Astrocyte (in vitro differentiated cells and primary cell): ENCODE measurements at regions not wholly inside any gene's neighbourhood (a gene's known extent, or its start where the extent isn't known, plus 50 kb on each side); places are given as distances from the start of the nearest gene placed in this dataset.
A peak's percentile ranks its signal among the peaks of the same experiment; 100 is the strongest.

Experiments
- DNase-seq: peaks from one replicate; pipeline ENCODE4 v3.0.0-alpha.2; 2010; ENCODE audit warnings: low read depth
- FAIRE-seq: peaks from 2 replicates; lab custom pipeline; 2011; peaks lifted over from hg19 to GRCh38; lab: Jason Lieb, UNC
- H2AFZ ChIP-seq: 2 replicates; pipeline ENCODE4 v1.6.0; 2012; ENCODE audit warnings: low read depth, low read length, inconsistent platforms
- H3K27ac ChIP-seq: 2 replicates; pipeline ENCODE4 v1.5.1; 2011; ENCODE audit warnings: low read depth, low read length, inconsistent platforms
- H3K27me3 ChIP-seq: 2 replicates; pipeline ENCODE4 v1.6.0; 2011; ENCODE audit warnings: low read length, inconsistent platforms; ENCODE audit not compliant: insufficient read depth
- H3K36me3 ChIP-seq: 2 replicates; pipeline ENCODE4 v1.5.1; 2011; ENCODE audit warnings: low read length, inconsistent platforms; ENCODE audit not compliant: insufficient read depth
- H3K4me1 ChIP-seq: 2 replicates; pipeline ENCODE4 v1.5.1; 2011; ENCODE audit warnings: low read length, inconsistent platforms; ENCODE audit not compliant: insufficient read depth
- H3K4me2 ChIP-seq: 2 replicates; pipeline ENCODE4 v1.6.0; 2012; ENCODE audit warnings: low read length, inconsistent platforms
- H3K4me3 ChIP-seq: 2 replicates; pipeline ENCODE4 v1.5.1; 2011; ENCODE audit warnings: low read depth, mild to moderate bottlenecking, low read length, inconsistent platforms; ENCODE audit not compliant: insufficient read depth
- H3K79me2 ChIP-seq: 2 replicates; pipeline ENCODE4 v1.6.0; 2012; ENCODE audit warnings: mild to moderate bottlenecking, low read length, inconsistent platforms; ENCODE audit not compliant: insufficient read depth
- H3K9ac ChIP-seq: 2 replicates; pipeline ENCODE4 v1.6.0; 2012; ENCODE audit warnings: mild to moderate bottlenecking, low read length, inconsistent platforms
- H3K9me3 ChIP-seq: 2 replicates; pipeline ENCODE4 v1.5.1; 2012; ENCODE audit warnings: low read depth, mild to moderate bottlenecking, low read length, inconsistent platforms; ENCODE audit not compliant: insufficient read depth
- H4K20me1 ChIP-seq: 2 replicates; pipeline ENCODE4 v1.6.0; 2012; ENCODE audit warnings: low read length, inconsistent platforms; ENCODE audit not compliant: insufficient read depth
- H3K27ac Mint-ChIP-seq: one replicate; pipeline ENCODE4 v1.8.0; 2021; ENCODE audit warnings: mild to moderate bottlenecking, mixed read lengths; ENCODE audit not compliant: unreplicated experiment
- H3K27me3 Mint-ChIP-seq: one replicate; pipeline ENCODE4 v1.8.0; 2021; ENCODE audit warnings: low read depth, mixed read lengths; ENCODE audit not compliant: unreplicated experiment
- H3K36me3 Mint-ChIP-seq: one replicate; pipeline ENCODE4 v1.8.0; 2021; ENCODE audit warnings: low read depth, mixed read lengths; ENCODE audit not compliant: unreplicated experiment
- H3K4me1 Mint-ChIP-seq: one replicate; pipeline ENCODE4 v1.8.0; 2021; ENCODE audit warnings: low read depth, mixed read lengths; ENCODE audit not compliant: unreplicated experiment
- H3K4me3 Mint-ChIP-seq: one replicate; pipeline ENCODE4 v1.8.0; 2021; ENCODE audit warnings: mild to moderate bottlenecking, moderate library complexity, mixed read lengths; ENCODE audit not compliant: unreplicated experiment
- H3K9me3 Mint-ChIP-seq: one replicate; pipeline ENCODE4 v1.8.0; 2021; ENCODE audit warnings: mild to moderate bottlenecking, mixed read lengths; ENCODE audit not compliant: unreplicated experiment
- CTCF ChIP-seq: IDR thresholded peaks from 2 replicates; pipeline ENCODE4 v1.5.1; 2011; ENCODE audit warnings: low read depth, mild to moderate bottlenecking, inconsistent platforms, low read length, moderate library complexity; ENCODE audit not compliant: insufficient read depth
- EZH2 ChIP-seq: IDR thresholded peaks from 2 replicates; pipeline ENCODE4 v1.6.1; 2012; ENCODE audit warnings: mild to moderate bottlenecking, low read length, inconsistent platforms; ENCODE audit not compliant: insufficient read depth

DNA sequence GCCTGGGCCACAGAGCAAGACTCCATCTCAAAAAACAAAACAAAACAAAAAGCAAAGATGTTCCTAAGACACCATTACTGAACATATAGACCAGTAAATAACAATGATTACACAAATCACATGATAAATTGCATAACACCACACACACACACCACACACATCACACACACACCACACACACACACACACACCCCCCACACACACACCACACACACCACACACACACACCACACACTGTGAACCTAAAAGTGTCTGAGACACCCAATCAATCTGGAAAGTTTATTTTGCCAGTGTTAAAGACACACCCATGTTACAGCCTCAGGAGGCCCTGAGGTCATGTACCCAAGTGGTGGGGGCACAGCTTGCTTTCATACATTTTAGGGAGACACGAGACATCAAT, 62.6 kb upstream of the ASAP2 start:
- Histone ChIP-seq H3K27me3 (no peaks in the 10 kb centered on the region), H3K27ac (no peak overlapping the region), H3K9me3 (no peaks in the 10 kb centered on the region), H4K20me1 (no peaks in the 10 kb centered on the region), H3K79me2 (no peaks in the 10 kb centered on the region), H3K36me3 (no peaks in the 10 kb centered on the region), H3K4me3 (no peak overlapping the region), H2AFZ (no peak overlapping the region), H3K4me1 (peaks cover 16% of the 10 kb centered on the region), H3K4me2 (no peak overlapping the region), H3K9ac (no peak overlapping the region)
- no peak overlapping the region for H3K27ac Mint-ChIP-seq
- H3K4me1 Mint-ChIP-seq, result peaks cover 22% of the 10 kb centered on the region
- no peak for TF ChIP-seq EZH2
- TF ChIP-seq CTCF, result no peak
- H3K4me3 Mint-ChIP-seq, result no peak overlapping the region
- no peak for FAIRE-seq
- H3K9me3 Mint-ChIP-seq, result peaks cover 3% of the 10 kb centered on the region
- DNase-seq, result no peak
- peaks cover 10% of the 10 kb centered on the region for H3K27me3 Mint-ChIP-seq
- H3K36me3 Mint-ChIP-seq, result no peaks in the 10 kb centered on the region

DNA sequence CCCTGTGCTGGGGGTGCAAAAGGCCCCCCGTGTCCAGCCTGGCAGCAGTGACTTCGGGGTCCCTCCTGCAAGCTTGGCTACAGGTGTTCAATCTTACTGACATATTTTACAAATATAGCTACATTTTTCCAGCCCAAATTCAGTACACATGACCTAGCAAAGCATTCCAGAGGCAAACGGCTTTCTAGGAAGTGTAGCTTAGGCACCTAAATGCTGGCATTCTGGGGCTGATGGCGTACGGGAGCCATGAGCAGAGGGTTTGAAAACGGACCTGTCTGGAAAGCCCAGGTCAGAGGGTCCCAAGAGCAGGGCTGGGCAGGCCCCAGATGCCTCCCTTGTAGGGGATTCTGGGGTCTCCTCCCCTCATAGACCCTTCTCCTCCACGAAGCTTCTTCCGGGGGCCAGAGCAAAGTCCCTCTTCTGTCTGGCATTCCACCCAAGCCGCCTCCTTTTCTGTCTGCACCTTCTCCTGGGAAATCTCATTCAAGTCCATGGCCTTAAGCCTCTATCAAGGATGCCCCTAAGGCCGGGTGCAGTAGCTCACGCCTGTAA, 63.3 kb upstream of the ASAP2 start:
- TF ChIP-seq CTCF (no peak), EZH2 (no peak)
- DNase-seq (peak; percentile 12), FAIRE-seq (no peak)
- Histone ChIP-seq H2AFZ (peak overlapping the region; percentile 1), H3K27ac (no peak overlapping the region), H3K4me2 (peak overlapping the region; percentile 65), H3K27me3 (no peaks in the 10 kb centered on the region), H3K4me1 (peaks cover 16% of the 10 kb centered on the region), H3K79me2 (no peaks in the 10 kb centered on the region), H3K4me3 (no peak overlapping the region), H3K36me3 (no peaks in the 10 kb centered on the region), H3K9me3 (no peaks in the 10 kb centered on the region), H4K20me1 (no peaks in the 10 kb centered on the region), H3K9ac (peak overlapping the region; percentile 54)
- no peaks in the 10 kb centered on the region for H3K36me3 Mint-ChIP-seq
- peaks cover 5% of the 10 kb centered on the region for H3K9me3 Mint-ChIP-seq
- H3K4me1 Mint-ChIP-seq, result peaks cover 22% of the 10 kb centered on the region
- H3K27ac Mint-ChIP-seq, result peak overlapping the region; percentile 26
- no peak overlapping the region for H3K4me3 Mint-ChIP-seq
- peaks cover 10% of the 10 kb centered on the region for H3K27me3 Mint-ChIP-seq

DNA sequence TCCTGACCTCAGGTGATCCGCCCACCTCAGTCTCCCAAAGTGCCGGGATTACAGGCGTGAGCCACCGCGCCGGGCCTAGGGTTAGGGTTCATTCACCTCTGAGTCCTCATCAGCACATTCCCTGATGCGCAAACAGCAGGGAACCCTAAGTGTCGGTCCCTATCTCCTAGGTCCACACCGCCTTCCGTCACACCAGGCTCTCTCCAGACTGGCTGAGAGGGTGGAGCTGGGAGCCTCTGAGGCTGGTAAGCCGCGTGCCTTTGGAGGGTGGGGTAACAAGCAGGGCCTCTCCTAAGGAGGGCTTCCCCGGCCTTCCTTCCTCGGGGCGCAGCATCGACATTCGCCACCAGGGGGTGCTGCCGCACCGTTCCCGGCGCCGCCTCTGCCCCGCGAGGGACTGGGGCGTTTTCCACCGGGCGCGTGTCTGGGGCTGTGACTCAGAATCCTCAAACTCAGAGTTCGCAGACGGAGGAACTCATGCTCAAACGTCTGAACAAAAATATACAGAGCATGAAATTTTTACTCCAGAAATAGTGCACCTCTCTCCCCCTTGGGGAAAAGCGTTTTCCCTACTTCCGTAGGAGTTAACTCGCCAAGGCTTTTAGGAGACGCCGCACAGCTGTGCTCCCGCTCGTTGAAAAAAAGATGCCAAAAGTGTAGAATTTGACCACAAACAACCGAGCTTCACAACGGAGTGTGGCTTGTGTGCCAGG, 63.9 kb upstream of the ASAP2 start:
- peak overlapping the region; percentile 54 for H3K9ac ChIP-seq
- TF ChIP-seq EZH2, result no peak
- peak; percentile 87 for TF ChIP-seq CTCF
- no peaks in the 10 kb centered on the region for H3K9me3 ChIP-seq
- Mint-ChIP-seq H3K27me3 (peaks cover 5% of the 10 kb centered on the region), H3K4me1 (peaks cover 22% of the 10 kb centered on the region), H3K27ac (peak overlapping the region; percentile 34), H3K36me3 (no peaks in the 10 kb centered on the region), H3K9me3 (peaks cover 5% of the 10 kb centered on the region), H3K4me3 (no peak overlapping the region)
- no peak overlapping the region for H3K27ac ChIP-seq
- H3K4me2 ChIP-seq, result peak overlapping the region; percentile 65
- H3K4me1 ChIP-seq, result peaks cover 16% of the 10 kb centered on the region
- H3K36me3 ChIP-seq, result no peaks in the 10 kb centered on the region
- peak; percentile 77 for DNase-seq
- no peak overlapping the region for H3K4me3 ChIP-seq
- FAIRE-seq, result no peak
- H2AFZ ChIP-seq, result peak overlapping the region; percentile 77
- H3K27me3 ChIP-seq, result no peaks in the 10 kb centered on the region
- no peaks in the 10 kb centered on the region for H4K20me1 ChIP-seq
- H3K79me2 ChIP-seq, result no peaks in the 10 kb centered on the region
